22Rv1 (cell line): ENCODE measurements at regions not wholly inside any gene's neighbourhood (a gene's known extent, or its start where the extent isn't known, plus 50 kb on each side); places are given as distances from the start of the nearest gene placed in this dataset.

Experiments used
- CTCF ChIP-seq: fragments of 450-650 bp; IDR thresholded peaks from 2 replicates; pipeline ENCODE4 v1.5.1; 2017; ENCODE audit warnings: mild to moderate bottlenecking
- ZFX ChIP-seq: fragments of 450-650 bp; IDR thresholded peaks from 2 replicates; pipeline ENCODE4 v1.6.1; 2017; ENCODE audit warnings: antibody characterized with exemption, borderline replicate concordance

GRCh38 chr6:77173472-77174074, 289.7 kb downstream of the HTR1B start:
- TF ChIP-seq CTCF (peak; percentile 35), ZFX (no peak)
